Peyer's patch (tissue), 4 donors: ENCODE measurements at regions not wholly inside any gene's neighbourhood (a gene's known extent, or its start where the extent isn't known, plus 50 kb on each side); places are given as distances from the start of the nearest gene placed in this dataset.

Source experiments
- DNase-seq, 3 donors: peaks; one replicate each; pipeline ENCODE4 v3.0.0-alpha.2; 2017 to 2019
- H3K27ac ChIP-seq, 4 donors: fragments of 200-600 bp; sonication (generic); one replicate each; pipeline ENCODE4 v1.5.1; 2016 to 2019
- H3K27me3 ChIP-seq, 2 donors: fragments of 200-600 bp; sonication (generic); one replicate each; pipeline ENCODE4 v1.5.1; 2019
- H3K36me3 ChIP-seq, 3 donors: fragments of 200-600 bp; sonication (generic); one replicate each; pipeline ENCODE4 v1.5.1; 2016 to 2019
- H3K4me1 ChIP-seq, 4 donors: fragments of 200-600 bp; sonication (generic); one replicate each; pipeline ENCODE4 v1.5.1; 2016 to 2019
- H3K4me3 ChIP-seq, 4 donors: fragments of 200-600 bp; sonication (generic); 1 replicate in 3 of 4; 2 replicates in 1 of 4; pipeline ENCODE4 v1.5.1; 2016 to 2019; ENCODE audit warnings: mild to moderate bottlenecking in 1 of 4
- H3K9me3 ChIP-seq, 4 donors: fragments of 200-600 bp; sonication (generic); one replicate each; pipeline ENCODE4 v1.5.1; 2016 to 2019; ENCODE audit warnings: mild to moderate bottlenecking in 1 of 4
- POLR2A ChIP-seq, 2 donors: fragments of 450-650 bp; IDR thresholded peaks; one replicate each; pipeline ENCODE4 v1.5.1; 2017; ENCODE audit warnings: antibody characterized with exemption in 2 of 2, mild to moderate bottlenecking in 2 of 2, moderate library complexity in 2 of 2
- TF ChIP-seq, protein P1 (sequence below), 6 experiments: fragments of 450-650 bp in 4 of 6; fragments of 200-600 bp in 2 of 6; sonication (generic) in 1 of 6; IDR thresholded peaks; one replicate each; pipeline ENCODE4 v1.5.1; 2017 to 2019; ENCODE audit warnings: antibody characterized with exemption in 6 of 6, mild to moderate bottlenecking in 3 of 6, moderate library complexity in 1 of 6

GRCh38 chr13:37306778-37307544 is 201.5 kb upstream of the CSNK1A1L start:
- TF ChIP-seq POLR2A (IDR thresholded peaks at IDR 0.05), result no peak
- TF ChIP-seq, protein P1, sequence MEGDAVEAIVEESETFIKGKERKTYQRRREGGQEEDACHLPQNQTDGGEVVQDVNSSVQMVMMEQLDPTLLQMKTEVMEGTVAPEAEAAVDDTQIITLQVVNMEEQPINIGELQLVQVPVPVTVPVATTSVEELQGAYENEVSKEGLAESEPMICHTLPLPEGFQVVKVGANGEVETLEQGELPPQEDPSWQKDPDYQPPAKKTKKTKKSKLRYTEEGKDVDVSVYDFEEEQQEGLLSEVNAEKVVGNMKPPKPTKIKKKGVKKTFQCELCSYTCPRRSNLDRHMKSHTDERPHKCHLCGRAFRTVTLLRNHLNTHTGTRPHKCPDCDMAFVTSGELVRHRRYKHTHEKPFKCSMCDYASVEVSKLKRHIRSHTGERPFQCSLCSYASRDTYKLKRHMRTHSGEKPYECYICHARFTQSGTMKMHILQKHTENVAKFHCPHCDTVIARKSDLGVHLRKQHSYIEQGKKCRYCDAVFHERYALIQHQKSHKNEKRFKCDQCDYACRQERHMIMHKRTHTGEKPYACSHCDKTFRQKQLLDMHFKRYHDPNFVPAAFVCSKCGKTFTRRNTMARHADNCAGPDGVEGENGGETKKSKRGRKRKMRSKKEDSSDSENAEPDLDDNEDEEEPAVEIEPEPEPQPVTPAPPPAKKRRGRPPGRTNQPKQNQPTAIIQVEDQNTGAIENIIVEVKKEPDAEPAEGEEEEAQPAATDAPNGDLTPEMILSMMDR (IDR thresholded peaks at IDR 0.05), result no peak
- Histone ChIP-seq H3K27me3 (no peaks in the 10 kb centered on the region), H3K36me3 (no peaks in the 10 kb centered on the region), H3K4me1 (no peaks in the 10 kb centered on the region), H3K4me3 (no peak overlapping the region), H3K9me3 (no peaks in the 10 kb centered on the region), H3K27ac (no peak overlapping the region)
- no peak for DNase-seq

- TF ChIP-seq, protein P1 (IDR thresholded peaks at IDR 0.05), result no peak
- TF ChIP-seq POLR2A (IDR thresholded peaks at IDR 0.05), result no peak
- no peaks in the 10 kb centered on the region for H3K9me3 ChIP-seq
- no peaks in the 10 kb centered on the region for H3K4me1 ChIP-seq
- H3K36me3 ChIP-seq, result no peaks in the 10 kb centered on the region
- no peaks in the 10 kb centered on the region for H3K27me3 ChIP-seq
- H3K4me3 ChIP-seq, result no peak overlapping the region
- no peak for DNase-seq
- H3K27ac ChIP-seq, result no peak overlapping the region
These were observed 198.1 kb upstream of the CSNK1A1L start for GRCh38 chr13:37303606-37304005.

- peaks cover 0 to 4% (median 0%) of the 10 kb centered on the region in 4 donors for H3K9me3 ChIP-seq
- H3K4me3 ChIP-seq, result no peak overlapping the region
- no peaks in the 10 kb centered on the region for H3K4me1 ChIP-seq
- no peak for DNase-seq
- TF ChIP-seq, protein P1 (IDR thresholded peaks at IDR 0.05), result no peak
- TF ChIP-seq POLR2A (IDR thresholded peaks at IDR 0.05), result no peak
- H3K27me3 ChIP-seq, result no peaks in the 10 kb centered on the region
- no peak overlapping the region for H3K27ac ChIP-seq
- H3K36me3 ChIP-seq, result no peaks in the 10 kb centered on the region
These were observed 197.2 kb upstream of the CSNK1A1L start for GRCh38 chr13:37302686-37303085.

DNA sequence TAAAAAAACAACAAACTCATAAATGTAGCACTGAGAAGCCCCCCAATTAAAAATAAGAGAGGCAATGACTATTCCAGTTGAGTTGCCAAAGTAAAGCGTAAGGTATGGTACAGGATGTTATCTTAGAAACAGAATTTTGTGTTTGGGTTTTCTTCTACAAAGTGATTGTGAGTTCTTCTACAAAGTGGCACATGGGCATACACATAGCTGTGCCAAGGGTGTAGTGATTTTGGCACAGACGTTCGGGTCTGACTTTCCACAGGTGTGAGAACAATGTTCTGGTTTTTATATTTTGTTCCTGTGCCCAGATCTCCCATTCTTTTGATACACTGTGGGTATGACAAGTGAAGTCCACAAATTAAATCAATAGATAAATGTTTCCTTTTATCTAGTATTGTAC is 190.1 kb upstream of the CSNK1A1L start:
- Histone ChIP-seq H3K27ac (no peak overlapping the region), H3K27me3 (no peaks in the 10 kb centered on the region), H3K9me3 (peaks cover 0 to 4% (median 0%) of the 10 kb centered on the region in 4 donors), H3K4me1 (no peaks in the 10 kb centered on the region), H3K36me3 (no peaks in the 10 kb centered on the region), H3K4me3 (no peak overlapping the region)
- no peak for DNase-seq
- no peak for TF ChIP-seq POLR2A (IDR thresholded peaks at IDR 0.05)

DNA sequence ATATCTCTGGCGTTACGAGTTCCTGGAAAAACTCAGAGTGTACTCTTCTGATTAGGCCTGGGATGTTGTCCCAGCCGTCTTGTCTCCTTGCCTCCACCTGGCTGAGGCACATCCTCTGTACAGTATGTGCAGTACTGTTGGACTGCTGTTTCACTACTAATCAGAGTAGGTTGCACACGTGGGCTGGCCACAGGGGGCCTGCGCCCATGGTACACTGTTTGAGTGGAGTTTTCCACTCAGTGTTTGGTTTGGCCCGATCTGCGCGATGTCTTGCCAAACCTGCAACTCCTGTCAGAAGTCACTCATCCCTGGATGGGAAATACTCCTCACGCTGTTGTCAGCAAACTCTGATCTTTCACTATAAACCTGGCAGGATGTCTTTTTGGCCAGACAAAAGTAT is 189.6 kb upstream of the CSNK1A1L start:
- H3K27ac ChIP-seq, result no peak overlapping the region
- H3K4me3 ChIP-seq, result no peak overlapping the region
- peaks cover 0 to 4% (median 0%) of the 10 kb centered on the region in 4 donors for H3K9me3 ChIP-seq
- DNase-seq, result no peak
- no peaks in the 10 kb centered on the region for H3K27me3 ChIP-seq
- H3K4me1 ChIP-seq, result no peaks in the 10 kb centered on the region
- TF ChIP-seq, protein P1 (IDR thresholded peaks at IDR 0.05), result no peak
- no peak for TF ChIP-seq POLR2A (IDR thresholded peaks at IDR 0.05)
- no peaks in the 10 kb centered on the region for H3K36me3 ChIP-seq

- Histone ChIP-seq H3K9me3 (peaks cover 0 to 4% (median 0%) of the 10 kb centered on the region in 4 donors), H3K36me3 (no peaks in the 10 kb centered on the region), H3K4me3 (no peak overlapping the region), H3K4me1 (no peaks in the 10 kb centered on the region), H3K27ac (no peak overlapping the region), H3K27me3 (no peaks in the 10 kb centered on the region)
- DNase-seq, result no peak
- TF ChIP-seq POLR2A (IDR thresholded peaks at IDR 0.05), result no peak
- TF ChIP-seq, protein P1 (IDR thresholded peaks at IDR 0.05), result no peak
These were observed 189.0 kb upstream of the CSNK1A1L start for GRCh38 chr13:37294472-37294871.
